Astrocyte (in vitro differentiated cells and primary cell): ENCODE measurements at regions not wholly inside any gene's neighbourhood (a gene's known extent, or its start where the extent isn't known, plus 50 kb on each side); places are given as distances from the start of the nearest gene placed in this dataset.

Source experiments
- CTCF ChIP-seq: IDR thresholded peaks from 2 replicates; pipeline ENCODE4 v1.5.1; 2011; ENCODE audit warnings: low read depth, mild to moderate bottlenecking, inconsistent platforms, low read length, moderate library complexity; ENCODE audit not compliant: insufficient read depth
- EZH2 ChIP-seq: IDR thresholded peaks from 2 replicates; pipeline ENCODE4 v1.6.1; 2012; ENCODE audit warnings: mild to moderate bottlenecking, low read length, inconsistent platforms; ENCODE audit not compliant: insufficient read depth

DNA sequence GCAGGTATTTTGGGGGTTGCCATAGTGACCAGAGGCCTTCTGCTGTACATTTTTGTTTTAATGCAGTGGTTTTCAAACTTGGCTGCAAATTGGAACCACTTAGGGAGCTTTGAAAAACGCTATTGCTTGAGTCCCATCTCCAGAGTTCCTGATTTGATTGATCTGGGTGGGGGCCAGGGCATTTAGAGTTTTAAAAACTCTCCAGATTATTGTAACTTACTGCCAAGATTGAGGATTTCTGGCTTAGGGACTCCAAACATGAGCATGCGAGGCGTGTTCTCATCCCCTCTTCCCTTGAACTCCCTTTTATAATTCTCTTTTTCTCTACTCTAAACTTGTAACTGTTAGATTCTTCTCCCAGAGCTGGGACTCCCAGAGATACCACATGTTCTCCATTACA is 340.8 kb upstream of the SUCLG2 start:
- TF ChIP-seq CTCF (no peak), EZH2 (no peak)
